ENCODE measurements at regions not wholly inside any gene's neighbourhood (a gene's known extent, or its start where the extent isn't known, plus 50 kb on each side); places are given as distances from the start of the nearest gene placed in this dataset.

- Mint-ChIP-seq H3K4me1 (no peaks in the 10 kb centered on the region), H3K9me3 (no peaks in the 10 kb centered on the region), H3K4me3 (no peak overlapping the region), H3K27ac (no peak overlapping the region), H3K27me3 (ENCODE audit: insufficient read depth) (peaks cover 28% of the 10 kb centered on the region), H3K36me3 (ENCODE audit: low read depth) (peaks cover 2% of the 10 kb centered on the region)
- Histone ChIP-seq H3K4me3 (ENCODE audit: low read length) (no peak overlapping the region), H3K9ac (ENCODE audit: extremely low read depth, low read length, poor library complexity, severe bottlenecking) (no peak overlapping the region), H3K36me3 (ENCODE audit: control insufficient read depth, insufficient read depth, low read length) (no peaks in the 10 kb centered on the region), H3K4me1 (ENCODE audit: control insufficient read depth, insufficient read depth, low read length) (no peaks in the 10 kb centered on the region), H3K9me3 (ENCODE audit: control insufficient read depth, low read length) (no peaks in the 10 kb centered on the region), H3K27me3 (ENCODE audit: control insufficient read depth, insufficient read depth, low read length, poor library complexity, severe bottlenecking) (peaks cover 35% of the 10 kb centered on the region), H3K27ac (ENCODE audit: low read depth, low read length) (no peak overlapping the region)
- DNase-seq: no peak
- TF ChIP-seq CTCF (conservative IDR thresholded peaks at IDR 0.05): no peak
- 93 to 95% methylated on average over 20 to 23 of the region's 23 CpGs for WGBS, 2 experiments (ENCODE audit: insufficient coverage in 1 of 2, insufficient read length in 1 of 2)
These were observed 73.5 kb upstream of the PPARA start for GRCh38 chr22:46076651-46077339.

DNA sequence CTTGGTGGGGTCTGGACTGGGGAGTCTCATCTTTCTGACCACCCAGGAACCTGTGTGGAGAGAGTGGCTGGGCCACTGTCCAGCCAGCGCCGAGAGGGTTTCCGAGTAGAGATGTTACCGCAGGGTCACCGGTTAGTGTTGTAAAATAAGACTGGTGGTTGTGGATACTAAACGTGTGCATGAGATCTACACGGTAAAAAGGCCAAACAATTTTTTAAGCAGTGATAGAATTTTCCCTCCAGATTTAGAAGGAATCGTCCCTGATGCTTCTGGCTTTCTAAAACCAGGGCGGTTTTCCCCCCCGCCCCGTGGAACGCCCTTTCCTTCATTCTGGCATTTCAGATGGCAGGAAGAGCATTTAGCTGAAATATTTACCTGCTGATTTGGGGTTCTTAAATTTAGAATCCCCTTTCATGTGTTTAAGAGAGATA is 72.6 kb upstream of the PPARA start:
- no peak for TF ChIP-seq CTCF (conservative IDR thresholded peaks at IDR 0.05)
- Mint-ChIP-seq H3K27ac (no peak overlapping the region), H3K4me1 (no peaks in the 10 kb centered on the region), H3K9me3 (no peaks in the 10 kb centered on the region), H3K4me3 (no peak overlapping the region), H3K27me3 (ENCODE audit: insufficient read depth) (peaks cover 21% of the 10 kb centered on the region), H3K36me3 (ENCODE audit: low read depth) (peaks cover under 1% of the 10 kb centered on the region)
- Histone ChIP-seq H3K27ac (ENCODE audit: low read depth, low read length) (no peak overlapping the region), H3K9ac (ENCODE audit: extremely low read depth, low read length, poor library complexity, severe bottlenecking) (no peak overlapping the region), H3K9me3 (ENCODE audit: control insufficient read depth, low read length) (no peaks in the 10 kb centered on the region), H3K4me1 (ENCODE audit: control insufficient read depth, insufficient read depth, low read length) (no peaks in the 10 kb centered on the region), H3K27me3 (ENCODE audit: control insufficient read depth, insufficient read depth, low read length, poor library complexity, severe bottlenecking) (peaks cover 26% of the 10 kb centered on the region), H3K4me3 (ENCODE audit: low read length) (no peak overlapping the region), H3K36me3 (ENCODE audit: control insufficient read depth, insufficient read depth, low read length) (no peaks in the 10 kb centered on the region)
- WGBS, 2 experiments (ENCODE audit: insufficient coverage in 1 of 2, insufficient read length in 1 of 2): 88 to 94% methylated on average over 5 to 12 of the region's 12 CpGs
- DNase-seq: no peak

- no peak for TF ChIP-seq CTCF (conservative IDR thresholded peaks at IDR 0.05)
- no peak overlapping the region for H3K4me3 ChIP-seq (ENCODE audit: low read length)
- H3K4me1 Mint-ChIP-seq: no peaks in the 10 kb centered on the region
- no peak for DNase-seq
- peaks cover 18% of the 10 kb centered on the region for H3K27me3 ChIP-seq (ENCODE audit: control insufficient read depth, insufficient read depth, low read length, poor library complexity, severe bottlenecking)
- peaks cover 14% of the 10 kb centered on the region for H3K27me3 Mint-ChIP-seq (ENCODE audit: insufficient read depth)
- no peak overlapping the region for H3K4me3 Mint-ChIP-seq
- H3K9ac ChIP-seq (ENCODE audit: extremely low read depth, low read length, poor library complexity, severe bottlenecking): no peak overlapping the region
- H3K27ac ChIP-seq (ENCODE audit: low read depth, low read length): no peak overlapping the region
- no peaks in the 10 kb centered on the region for H3K36me3 ChIP-seq (ENCODE audit: control insufficient read depth, insufficient read depth, low read length)
- WGBS, 2 experiments (ENCODE audit: insufficient coverage in 1 of 2, insufficient read length in 1 of 2): 91 to 93% methylated on average over 32 to 40 of the region's 40 CpGs
- H3K27ac Mint-ChIP-seq: no peak overlapping the region
- no peaks in the 10 kb centered on the region for H3K9me3 ChIP-seq (ENCODE audit: control insufficient read depth, low read length)
- no peaks in the 10 kb centered on the region for H3K36me3 Mint-ChIP-seq (ENCODE audit: low read depth)
- H3K9me3 Mint-ChIP-seq: no peaks in the 10 kb centered on the region
- H3K4me1 ChIP-seq (ENCODE audit: control insufficient read depth, insufficient read depth, low read length): no peaks in the 10 kb centered on the region
These were observed 71.9 kb upstream of the PPARA start for GRCh38 chr22:46078241-46079092.

Measured in endodermal cell (in vitro differentiated cells).